PC-3 (cell line): ENCODE measurements at regions not wholly inside any gene's neighbourhood (a gene's known extent, or its start where the extent isn't known, plus 50 kb on each side); places are given as distances from the start of the nearest gene placed in this dataset.

ENCODE experiments used
- ATAC-seq: fragments of 200-7000 bp; cut with Tn5 transposase; 2 replicates; pipeline ENCODE4 v1.9.1; 2020; ENCODE audit warnings: mild to moderate bottlenecking, moderate library complexity
- BruUV-seq: library from RNA; stranded (reverse); fragments of 400-500 nt; replicated peaks from 2 replicates; lab custom pipeline; 2021; lab: Mats Ljungman, UMichigan
- CTCF ChIA-PET: fragments of 300-600 bp; sonication (Branson Sonifier 250); formaldehyde crosslinking; loops from one replicate; lab custom pipeline; 2022; ENCODE audit warnings: antibody characterized with exemption; lab: Charles Lee
- POLR2A ChIA-PET: fragments of 300-600 bp; sonication (Branson Sonifier 250); formaldehyde crosslinking; loops from one replicate; lab custom pipeline; 2022; ENCODE audit warnings: antibody characterized with exemption; ENCODE audit not compliant: unreplicated experiment; lab: Charles Lee
- DNase-seq: peaks from one replicate; pipeline ENCODE4 v3.0.0-alpha.2; 2015
- H2AFZ ChIP-seq: fragments of 300-600 bp; sonication (generic); 2 replicates; pipeline ENCODE4 v1.6.0; 2016; ENCODE audit warnings: antibody characterized with exemption, low read length
- H3F3A ChIP-seq: fragments of 300-600 bp; sonication (generic); one replicate; pipeline ENCODE4 v1.6.0; 2017; ENCODE audit warnings: antibody characterized with exemption, low read length, control low read depth, mild to moderate bottlenecking; ENCODE audit not compliant: unreplicated experiment
- H3K27ac ChIP-seq: fragments of 300-600 bp; sonication (generic); 2 replicates; pipeline ENCODE4 v1.5.1; 2016; ENCODE audit warnings: mild to moderate bottlenecking, low read length
- H3K27me3 ChIP-seq: fragments of 300-600 bp; sonication (generic); 2 replicates; pipeline ENCODE4 v1.6.1; 2016; ENCODE audit warnings: low read length, mixed read lengths
- H3K36me3 ChIP-seq: fragments of 300-600 bp; sonication (generic); 2 replicates; pipeline ENCODE4 v1.6.1; 2016; ENCODE audit warnings: low read depth, mixed run types, low read length, mixed read lengths
- H3K4me1 ChIP-seq: fragments of 300-600 bp; sonication (generic); 2 replicates; pipeline ENCODE4 v1.5.1; 2016; ENCODE audit warnings: low read length; ENCODE audit not compliant: insufficient read depth
- H3K4me2 ChIP-seq: fragments of 300-600 bp; sonication (generic); 2 replicates; pipeline ENCODE4 v1.6.0; 2016; ENCODE audit warnings: low read length
- H3K4me3 ChIP-seq: fragments of 300-600 bp; sonication (generic); 2 replicates; pipeline ENCODE4 v1.5.1; 2016; ENCODE audit warnings: mild to moderate bottlenecking, low read length, mixed read lengths
- H3K79me2 ChIP-seq: fragments of 300-600 bp; sonication (generic); 2 replicates; pipeline ENCODE4 v1.6.1; 2017; ENCODE audit warnings: low read length, mixed read lengths
- H3K9ac ChIP-seq: fragments of 300-600 bp; sonication (generic); 2 replicates; pipeline ENCODE4 v1.6.0; 2016; ENCODE audit warnings: mild to moderate bottlenecking, low read length
- H3K9me2 ChIP-seq: fragments of 300-600 bp; sonication (generic); replicated peaks from 2 replicates; pipeline ENCODE4 v1.6.1; 2016; ENCODE audit warnings: mixed run types, low read length, mixed read lengths
- H3K9me3 ChIP-seq: fragments of 300-600 bp; sonication (generic); 2 replicates; pipeline ENCODE4 v1.6.1; 2016; ENCODE audit warnings: low read length, mixed read lengths
- H4K20me1 ChIP-seq: fragments of 300-600 bp; sonication (generic); 2 replicates; pipeline ENCODE4 v1.6.1; 2016; ENCODE audit warnings: low read length, mixed read lengths
- CTCF ChIP-seq: fragments of 300-600 bp; sonication (generic); conservative IDR thresholded peaks from 2 replicates; pipeline ENCODE4 v1.5.1; 2017; ENCODE audit warnings: antibody characterized with exemption, low read depth, mild to moderate bottlenecking, low read length
- EZH2 ChIP-seq: fragments of 300-600 bp; sonication (generic); IDR thresholded peaks from one replicate; pipeline ENCODE4 v1.6.1; 2017; ENCODE audit warnings: antibody characterized with exemption, mild to moderate bottlenecking, low read length; ENCODE audit not compliant: unreplicated experiment
- EZH2phosphoT487 ChIP-seq: fragments of 300-600 bp; sonication (generic); IDR thresholded peaks from 2 replicates; pipeline ENCODE4 v1.6.1; 2018; ENCODE audit warnings: mild to moderate bottlenecking, antibody characterized with exemption, low read length, borderline replicate concordance
- intact Hi-C: fragments of 100-400 bp; cut with micrococcal nuclease; formaldehyde crosslinking; loops from 2 replicates; pipeline ENCODE4 v1.9.0; 2023

- H3K9me2 ChIP-seq: no peaks in the 10 kb centered on the region
- H3K4me1 ChIP-seq: no peaks in the 10 kb centered on the region
- ChIA-PET POLR2A (interaction anchor here (0.7 kb wide), 1 partner anchor 170 kb away, joined by 3 read pairs; no protein-coding TSS in a partner anchor), CTCF (no interaction called here)
- intact Hi-C loops: no loop called here
- BruUV-seq: no TSS peak
- no peaks in the 10 kb centered on the region for H3K27me3 ChIP-seq
- no peaks in the 10 kb centered on the region for H3K79me2 ChIP-seq
- H3K9ac ChIP-seq: no peak overlapping the region
- no peak overlapping the region for H2AFZ ChIP-seq
- ATAC-seq: no peak
- H3F3A ChIP-seq: no peaks in the 10 kb centered on the region
- H3K4me2 ChIP-seq: no peak overlapping the region
- TF ChIP-seq EZH2phosphoT487 (no peak), EZH2 (no peak), CTCF (no peak)
- H4K20me1 ChIP-seq: no peaks in the 10 kb centered on the region
- H3K36me3 ChIP-seq: no peaks in the 10 kb centered on the region
- no peaks in the 10 kb centered on the region for H3K9me3 ChIP-seq
- no peak overlapping the region for H3K27ac ChIP-seq
- DNase-seq: no peak
- H3K4me3 ChIP-seq: no peak overlapping the region
These were observed 99.1 kb downstream of the C7orf25 start for GRCh38 chr7:42812779-42813178.

GRCh38 chr7:42805601-42806000 is 106.3 kb downstream of the C7orf25 start:
- no peaks in the 10 kb centered on the region for H3K4me1 ChIP-seq
- H3K79me2 ChIP-seq: no peaks in the 10 kb centered on the region
- POLR2A ChIA-PET: no interaction called here
- ATAC-seq: no peak
- H4K20me1 ChIP-seq: no peaks in the 10 kb centered on the region
- no peaks in the 10 kb centered on the region for H3K27me3 ChIP-seq
- H3K9me3 ChIP-seq: 0 out of 2 replicates have a peak, but pooled peaks cover 4% of the 10 kb centered on the region
- H3K9ac ChIP-seq: no peak overlapping the region
- H3K27ac ChIP-seq: no peak overlapping the region
- H3K4me3 ChIP-seq: no peak overlapping the region
- intact Hi-C loops: no loop called here
- no peaks in the 10 kb centered on the region for H3K9me2 ChIP-seq
- no peak overlapping the region for H2AFZ ChIP-seq
- H3K36me3 ChIP-seq: no peaks in the 10 kb centered on the region
- no peak overlapping the region for H3K4me2 ChIP-seq
- CTCF ChIA-PET: no interaction called here
- BruUV-seq: no TSS peak
- no peak for DNase-seq
- no peaks in the 10 kb centered on the region for H3F3A ChIP-seq
- no peak for TF ChIP-seq EZH2
- no peak for TF ChIP-seq CTCF

GRCh38 chr7:42794673-42795072 is 117.2 kb downstream of the C7orf25 start:
- no peaks in the 10 kb centered on the region for H3F3A ChIP-seq
- no peaks in the 10 kb centered on the region for H4K20me1 ChIP-seq
- H3K9me3 ChIP-seq: no peaks in the 10 kb centered on the region
- no peaks in the 10 kb centered on the region for H3K79me2 ChIP-seq
- BruUV-seq: no TSS peak
- CTCF ChIA-PET: interaction anchor here (0.6 kb wide), 1 partner anchor 95 kb away, joined by 3 read pairs; no protein-coding TSS in a partner anchor
- H3K36me3 ChIP-seq: no peaks in the 10 kb centered on the region
- no peak for TF ChIP-seq CTCF
- no peak for TF ChIP-seq EZH2phosphoT487
- TF ChIP-seq EZH2: no peak
- H3K4me1 ChIP-seq: no peaks in the 10 kb centered on the region
- no peak overlapping the region for H3K27ac ChIP-seq
- no peak overlapping the region for H3K4me3 ChIP-seq
- POLR2A ChIA-PET: no interaction called here
- no peak overlapping the region for H3K4me2 ChIP-seq
- H2AFZ ChIP-seq: no peak overlapping the region
- H3K9ac ChIP-seq: no peak overlapping the region
- intact Hi-C loops: no loop called here
- H3K9me2 ChIP-seq: no peaks in the 10 kb centered on the region
- no peaks in the 10 kb centered on the region for H3K27me3 ChIP-seq
- ATAC-seq (no peak), DNase-seq (no peak)
